DND-41 (cell line): ENCODE measurements at regions not wholly inside any gene's neighbourhood (a gene's known extent, or its start where the extent isn't known, plus 50 kb on each side); places are given as distances from the start of the nearest gene placed in this dataset.
"Not testable (repeated sequence)": the region's sequence is repeated elsewhere in the genome, so short reads cannot be mapped to it uniquely, and the experiment has no call there.

Source experiments
- ATAC-seq: fragments of 200-7000 bp; cut with Tn5 transposase; 3 replicates; pipeline ENCODE4 v1.9.1; 2021; ENCODE audit warnings: low read depth; ENCODE audit not compliant: insufficient read depth
- DNase-seq: peaks from one replicate; pipeline ENCODE4 v3.0.0-alpha.2; 2020
- H2AFZ ChIP-seq: 2 replicates; pipeline ENCODE4 v1.6.0; 2012; ENCODE audit warnings: low read depth, low read length
- H3K27ac ChIP-seq: 2 replicates; pipeline ENCODE4 v1.5.1; 2012; ENCODE audit warnings: low read length, inconsistent platforms
- H3K27me3 ChIP-seq: fragments of 200-600 bp; sonication (generic); 2 replicates; pipeline ENCODE4 v1.6.0; 2012; ENCODE audit warnings: low read length, mild to moderate bottlenecking, inconsistent platforms; ENCODE audit not compliant: insufficient read depth, poor library complexity
- H3K36me3 ChIP-seq: 2 replicates; pipeline ENCODE4 v1.5.1; 2012; ENCODE audit warnings: low read length, inconsistent platforms; ENCODE audit not compliant: insufficient read depth
- H3K4me1 ChIP-seq: 2 replicates; pipeline ENCODE4 v1.5.1; 2012; ENCODE audit warnings: mild to moderate bottlenecking, low read length; ENCODE audit not compliant: insufficient read depth
- H3K4me2 ChIP-seq: 2 replicates; pipeline ENCODE4 v1.6.0; 2012; ENCODE audit warnings: mild to moderate bottlenecking, moderate library complexity, low read length, inconsistent platforms; ENCODE audit not compliant: insufficient read depth
- H3K4me3 ChIP-seq, 2 experiments: fragments of 200-600 bp in 1 of 2; shearing (Covaris generic) in 1 of 2; 2 replicates each; pipeline ENCODE4 v1.5.1; 2012 to 2016; ENCODE audit warnings: inconsistent platforms in 2 of 2, low read length in 2 of 2, mild to moderate bottlenecking in 2 of 2, low read depth in 1 of 2, moderate library complexity in 1 of 2
- H3K79me2 ChIP-seq: 2 replicates; pipeline ENCODE4 v1.6.0; 2012; ENCODE audit warnings: low read length, inconsistent platforms; ENCODE audit not compliant: insufficient read depth
- H3K9ac ChIP-seq: 2 replicates; pipeline ENCODE4 v1.6.0; 2012; ENCODE audit warnings: low read depth, mild to moderate bottlenecking, inconsistent platforms, low read length, moderate library complexity
- H3K9me3 ChIP-seq: 2 replicates; pipeline ENCODE4 v1.5.1; 2012; ENCODE audit warnings: low read length, moderate library complexity, mild to moderate bottlenecking, inconsistent platforms; ENCODE audit not compliant: insufficient read depth, severe bottlenecking
- H4K20me1 ChIP-seq: 2 replicates; pipeline ENCODE4 v1.6.0; 2012; ENCODE audit warnings: low read length; ENCODE audit not compliant: insufficient read depth
- CTCF ChIP-seq: IDR thresholded peaks from 2 replicates; pipeline ENCODE4 v1.5.1; 2012; ENCODE audit warnings: borderline replicate concordance, low read length, moderate library complexity, mild to moderate bottlenecking; ENCODE audit not compliant: poor library complexity, severe bottlenecking; ENCODE audit errors: extremely low read depth
- EZH2 ChIP-seq: IDR thresholded peaks from 3 replicates; pipeline ENCODE4 v1.6.1; 2012; ENCODE audit warnings: borderline replicate concordance, low read depth, mild to moderate bottlenecking, moderate library complexity, low read length, inconsistent platforms; ENCODE audit not compliant: severe bottlenecking

GRCh38 chr15:75114796-75115195 is 86.9 kb upstream of the C15orf39 start:
- no peak for DNase-seq

GRCh38 chr15:75115411-75115913 is 86.2 kb upstream of the C15orf39 start:
- H3K9me3 ChIP-seq, H3K9ac ChIP-seq, H4K20me1 ChIP-seq, DNase-seq, H3K36me3 ChIP-seq, H3K79me2 ChIP-seq, H3K4me2 ChIP-seq, H3K4me3 ChIP-seq, H3K4me1 ChIP-seq, H2AFZ ChIP-seq, H3K27ac ChIP-seq, H3K27me3 ChIP-seq, ATAC-seq: not testable (repeated sequence)

More at GRCh38 chr15:75114796-75115195, 86.9 kb upstream of the C15orf39 start:
- TF ChIP-seq CTCF (no peak), EZH2 (no peak)
- Histone ChIP-seq H3K9me3 (no peaks in the 10 kb centered on the region), H3K4me1 (peaks cover 15% of the 10 kb centered on the region), H3K27ac (no peak overlapping the region), H3K4me2 (no peak overlapping the region), H3K79me2 (no peaks in the 10 kb centered on the region), H3K4me3 (no peak overlapping the region), H4K20me1 (no peaks in the 10 kb centered on the region), H3K9ac (no peak overlapping the region), H3K36me3 (no peaks in the 10 kb centered on the region), H3K27me3 (no peaks in the 10 kb centered on the region), H2AFZ (no peak overlapping the region)
- ATAC-seq: no peak

- not testable (repeated sequence) for H4K20me1 ChIP-seq, H3K4me3 ChIP-seq, H3K36me3 ChIP-seq, H3K27me3 ChIP-seq, H2AFZ ChIP-seq, ATAC-seq, DNase-seq, H3K9me3 ChIP-seq, H3K27ac ChIP-seq, H3K79me2 ChIP-seq, H3K4me1 ChIP-seq, H3K9ac ChIP-seq, H3K4me2 ChIP-seq
Measured at GRCh38 chr15:75116143-75116542, 85.5 kb upstream of the C15orf39 start.

- no peaks in the 10 kb centered on the region for H3K9me3 ChIP-seq
- H3K36me3 ChIP-seq: no peaks in the 10 kb centered on the region
- H3K27ac ChIP-seq: no peak overlapping the region
- no peak for ATAC-seq
- no peaks in the 10 kb centered on the region for H3K4me1 ChIP-seq
- H3K4me2 ChIP-seq: no peak overlapping the region
- H3K4me3 ChIP-seq: no peak overlapping the region
- no peak for TF ChIP-seq CTCF
- no peak overlapping the region for H2AFZ ChIP-seq
- H3K9ac ChIP-seq: no peak overlapping the region
- H4K20me1 ChIP-seq: no peaks in the 10 kb centered on the region
- no peaks in the 10 kb centered on the region for H3K79me2 ChIP-seq
- H3K27me3 ChIP-seq: no peaks in the 10 kb centered on the region
- DNase-seq: no peak
Measured at GRCh38 chr15:75117993-75118392, 83.7 kb upstream of the C15orf39 start.

- not testable (repeated sequence) for H3K4me3 ChIP-seq, H2AFZ ChIP-seq, H3K36me3 ChIP-seq, H3K27me3 ChIP-seq, ATAC-seq, H3K27ac ChIP-seq, H3K9ac ChIP-seq, DNase-seq, H4K20me1 ChIP-seq, H3K79me2 ChIP-seq, H3K9me3 ChIP-seq, H3K4me2 ChIP-seq, H3K4me1 ChIP-seq
Measured at GRCh38 chr15:75119312-75119711, 82.4 kb upstream of the C15orf39 start.
